Hepatocyte (in vitro differentiated cells): ENCODE measurements at regions not wholly inside any gene's neighbourhood (a gene's known extent, or its start where the extent isn't known, plus 50 kb on each side); places are given as distances from the start of the nearest gene placed in this dataset.

Experiments used
- CTCF ChIP-seq: fragments of 200-600 bp; sonication (generic); IDR thresholded peaks from 2 replicates; pipeline ENCODE4 v1.5.1; 2016; ENCODE audit warnings: antibody characterized with exemption, mild to moderate bottlenecking; ENCODE audit not compliant: poor library complexity
- EZH2phosphoT487 ChIP-seq: fragments of 200-600 bp; sonication (generic); IDR thresholded peaks from one replicate; pipeline ENCODE4 v1.6.1; 2018; ENCODE audit warnings: antibody characterized with exemption, mild to moderate bottlenecking, low read depth, moderate library complexity; ENCODE audit not compliant: unreplicated experiment, severe bottlenecking

- TF ChIP-seq CTCF (no peak), EZH2phosphoT487 (no peak)
These were observed 92.5 kb downstream of the IRX2 start for GRCh38 chr5:2658881-2659470.
